Endothelial cell (in vitro differentiated cells): ENCODE measurements at regions not wholly inside any gene's neighbourhood (a gene's known extent, or its start where the extent isn't known, plus 50 kb on each side); places are given as distances from the start of the nearest gene placed in this dataset.

Source experiments
- DNase-seq: peaks from one replicate; pipeline ENCODE4 v3.0.0; 2021; ENCODE audit warnings: low spot score
- H3K27ac Mint-ChIP-seq: one replicate; pipeline ENCODE4 v1.8.0; 2021; ENCODE audit warnings: mixed read lengths, inconsistent platforms; ENCODE audit not compliant: unreplicated experiment
- H3K27me3 Mint-ChIP-seq: one replicate; pipeline ENCODE4 v1.8.0; 2021; ENCODE audit warnings: mild to moderate bottlenecking, moderate library complexity, mixed read lengths, inconsistent platforms; ENCODE audit not compliant: unreplicated experiment
- H3K36me3 Mint-ChIP-seq: one replicate; pipeline ENCODE4 v1.8.0; 2021; ENCODE audit warnings: mild to moderate bottlenecking, low read depth, mixed read lengths, inconsistent platforms; ENCODE audit not compliant: unreplicated experiment
- H3K4me1 Mint-ChIP-seq: one replicate; pipeline ENCODE4 v1.8.0; 2021; ENCODE audit warnings: mild to moderate bottlenecking, mixed read lengths, inconsistent platforms; ENCODE audit not compliant: unreplicated experiment
- H3K4me3 Mint-ChIP-seq: one replicate; pipeline ENCODE4 v1.8.0; 2021; ENCODE audit warnings: mild to moderate bottlenecking, mixed read lengths, inconsistent platforms; ENCODE audit not compliant: unreplicated experiment
- H3K9me3 Mint-ChIP-seq: one replicate; pipeline ENCODE4 v1.8.0; 2021; ENCODE audit warnings: mixed read lengths, inconsistent platforms; ENCODE audit not compliant: unreplicated experiment
- TF ChIP-seq, protein P1 (sequence below): fragments of 200-600 bp; sonication (generic); IDR thresholded peaks from one replicate; pipeline ENCODE4 v1.5.0; 2021; ENCODE audit warnings: antibody characterized with exemption; ENCODE audit not compliant: unreplicated experiment

- Mint-ChIP-seq H3K9me3 (no peaks in the 10 kb centered on the region), H3K27me3 (peaks cover 5% of the 10 kb centered on the region), H3K36me3 (no peaks in the 10 kb centered on the region), H3K4me3 (no peak overlapping the region), H3K27ac (no peak overlapping the region), H3K4me1 (peaks cover 6% of the 10 kb centered on the region)
- no peak for DNase-seq
- TF ChIP-seq, protein P1, sequence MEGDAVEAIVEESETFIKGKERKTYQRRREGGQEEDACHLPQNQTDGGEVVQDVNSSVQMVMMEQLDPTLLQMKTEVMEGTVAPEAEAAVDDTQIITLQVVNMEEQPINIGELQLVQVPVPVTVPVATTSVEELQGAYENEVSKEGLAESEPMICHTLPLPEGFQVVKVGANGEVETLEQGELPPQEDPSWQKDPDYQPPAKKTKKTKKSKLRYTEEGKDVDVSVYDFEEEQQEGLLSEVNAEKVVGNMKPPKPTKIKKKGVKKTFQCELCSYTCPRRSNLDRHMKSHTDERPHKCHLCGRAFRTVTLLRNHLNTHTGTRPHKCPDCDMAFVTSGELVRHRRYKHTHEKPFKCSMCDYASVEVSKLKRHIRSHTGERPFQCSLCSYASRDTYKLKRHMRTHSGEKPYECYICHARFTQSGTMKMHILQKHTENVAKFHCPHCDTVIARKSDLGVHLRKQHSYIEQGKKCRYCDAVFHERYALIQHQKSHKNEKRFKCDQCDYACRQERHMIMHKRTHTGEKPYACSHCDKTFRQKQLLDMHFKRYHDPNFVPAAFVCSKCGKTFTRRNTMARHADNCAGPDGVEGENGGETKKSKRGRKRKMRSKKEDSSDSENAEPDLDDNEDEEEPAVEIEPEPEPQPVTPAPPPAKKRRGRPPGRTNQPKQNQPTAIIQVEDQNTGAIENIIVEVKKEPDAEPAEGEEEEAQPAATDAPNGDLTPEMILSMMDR, result no peak
These were observed 575.1 kb downstream of the EFNB2 start for GRCh38 chr13:105960326-105960725.

DNA sequence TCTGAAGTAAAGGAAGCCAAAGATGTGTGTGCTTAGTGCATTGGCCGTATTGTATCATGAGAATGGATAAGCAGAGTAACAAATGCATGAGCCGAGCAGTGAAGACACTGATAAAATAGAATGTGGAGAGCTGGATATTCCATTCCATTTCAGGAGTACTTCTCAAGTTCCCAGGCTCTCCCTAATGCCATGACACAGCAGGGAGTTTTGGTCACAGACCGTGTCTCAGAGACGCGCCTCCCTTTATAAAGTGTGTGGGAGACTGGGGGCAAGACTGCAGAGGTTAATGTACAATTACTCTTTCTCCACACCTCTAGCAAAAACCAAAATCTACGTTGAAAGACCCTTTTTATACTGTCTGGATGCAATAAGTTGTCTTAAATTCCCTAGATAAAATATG lies 575.6 kb downstream of the EFNB2 start:
- Mint-ChIP-seq H3K9me3 (no peaks in the 10 kb centered on the region), H3K36me3 (no peaks in the 10 kb centered on the region), H3K27ac (no peak overlapping the region), H3K4me1 (peaks cover 6% of the 10 kb centered on the region), H3K27me3 (peaks cover 5% of the 10 kb centered on the region), H3K4me3 (no peak overlapping the region)
- TF ChIP-seq, protein P1, result no peak
- no peak for DNase-seq

DNA sequence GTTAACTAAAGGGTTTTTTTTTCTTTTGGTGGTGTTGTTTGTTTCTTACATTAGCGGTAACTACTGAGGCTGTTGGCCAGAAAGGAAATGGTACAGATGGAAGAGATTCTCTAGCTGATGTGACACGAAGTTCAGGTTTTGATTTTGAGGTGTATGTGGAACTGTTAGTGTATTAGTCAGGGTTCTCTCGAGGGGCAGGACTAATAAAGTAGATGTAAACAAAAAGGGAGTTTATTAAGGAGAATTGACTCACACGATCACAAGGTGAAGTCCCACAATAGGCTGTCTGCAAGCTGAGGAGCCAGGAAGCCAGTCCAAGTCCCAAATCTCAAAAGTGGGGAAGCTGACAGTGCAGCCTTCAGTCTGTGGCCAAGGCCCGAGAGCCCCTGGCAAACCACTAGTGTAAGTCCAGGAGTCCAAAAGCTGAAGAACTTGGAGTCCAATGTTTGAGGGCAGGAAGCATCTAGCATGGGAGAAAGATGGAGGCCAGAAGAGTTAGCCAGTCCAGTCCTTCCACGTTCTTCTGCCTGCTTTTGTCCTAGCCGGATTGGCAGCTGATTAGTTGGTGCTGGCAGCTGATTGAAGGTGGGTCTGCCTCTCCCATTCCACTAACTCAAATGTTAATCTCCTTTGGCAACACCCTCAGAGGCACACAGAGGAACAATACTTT lies 577.6 kb downstream of the EFNB2 start:
- H3K4me3 Mint-ChIP-seq, result no peak overlapping the region

DNA sequence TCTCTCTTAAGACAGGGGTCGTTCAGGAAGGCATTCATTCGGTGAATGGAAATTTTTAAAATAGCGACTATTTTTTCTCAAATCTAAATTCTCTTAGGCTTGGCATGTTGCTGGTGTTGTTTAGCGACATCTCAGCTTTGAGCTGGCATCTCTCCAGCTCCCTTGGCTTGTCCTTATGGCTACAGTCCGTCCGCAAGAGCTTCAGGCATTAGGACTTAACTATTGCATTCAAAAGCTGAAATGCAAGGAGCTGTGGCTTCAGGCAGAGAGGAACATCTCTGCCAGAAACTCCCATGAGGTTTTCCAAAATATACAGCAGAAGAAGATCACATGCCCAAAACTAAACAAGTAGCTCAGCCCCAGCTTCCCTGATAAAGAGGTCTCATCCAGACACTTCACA lies 578.5 kb downstream of the EFNB2 start:
- no peaks in the 10 kb centered on the region for H3K9me3 Mint-ChIP-seq
- H3K27ac Mint-ChIP-seq, result no peak overlapping the region
- H3K4me1 Mint-ChIP-seq, result peaks cover 6% of the 10 kb centered on the region
- peaks cover 2% of the 10 kb centered on the region for H3K27me3 Mint-ChIP-seq
- DNase-seq, result no peak
- H3K36me3 Mint-ChIP-seq, result no peaks in the 10 kb centered on the region
- no peak overlapping the region for H3K4me3 Mint-ChIP-seq
- TF ChIP-seq, protein P1, result no peak

More for the DNA sequence above, 577.6 kb downstream of the EFNB2 start:
- H3K27ac Mint-ChIP-seq, result no peak overlapping the region
- H3K9me3 Mint-ChIP-seq, result no peaks in the 10 kb centered on the region
- no peak for DNase-seq
- peaks cover 5% of the 10 kb centered on the region for H3K27me3 Mint-ChIP-seq
- H3K36me3 Mint-ChIP-seq, result no peaks in the 10 kb centered on the region
- H3K4me1 Mint-ChIP-seq, result peaks cover 6% of the 10 kb centered on the region
- TF ChIP-seq, protein P1, result no peak

DNA sequence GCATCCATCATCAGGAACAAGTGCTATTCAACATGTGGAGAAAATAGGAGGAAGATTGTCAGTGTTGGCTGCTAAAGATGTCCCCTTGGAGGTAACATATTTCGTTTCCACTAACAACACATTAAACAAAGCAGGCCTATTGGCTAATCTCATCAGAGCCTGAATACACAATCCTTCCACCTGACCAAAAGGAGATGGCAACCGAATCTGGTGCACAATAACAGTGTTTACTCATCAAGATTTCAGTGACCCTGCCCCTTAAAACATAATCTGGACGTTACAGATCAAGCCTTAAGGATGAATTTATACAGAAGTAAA lies 582.5 kb downstream of the EFNB2 start:
- H3K27me3 Mint-ChIP-seq, result peaks cover 2% of the 10 kb centered on the region
- DNase-seq, result no peak

More for the DNA sequence above, 582.5 kb downstream of the EFNB2 start:
- H3K4me3 Mint-ChIP-seq, result no peak overlapping the region
- TF ChIP-seq, protein P1, result no peak
- H3K9me3 Mint-ChIP-seq, result no peaks in the 10 kb centered on the region
- H3K36me3 Mint-ChIP-seq, result no peaks in the 10 kb centered on the region
- H3K4me1 Mint-ChIP-seq, result peaks cover 6% of the 10 kb centered on the region
- no peak overlapping the region for H3K27ac Mint-ChIP-seq
